ENCODE measurements at regions not wholly inside any gene's neighbourhood (a gene's known extent, or its start where the extent isn't known, plus 50 kb on each side); places are given as distances from the start of the nearest gene placed in this dataset.

GRCh38 chr2:22520369-22521288, 864.4 kb upstream of the KLHL29 start:
- DNase-seq, result no peak

GRCh38 chr2:22521620-22522019, 863.4 kb upstream of the KLHL29 start:
- no peak for DNase-seq

GRCh38 chr2:22525681-22526080, 859.3 kb upstream of the KLHL29 start:
- no peak for DNase-seq

GRCh38 chr2:22530131-22530530, 854.8 kb upstream of the KLHL29 start:
- no peak for DNase-seq

- no peak for DNase-seq
These were observed 848.8 kb upstream of the KLHL29 start for GRCh38 chr2:22536133-22536532.

- no peak for DNase-seq
These were observed 830.5 kb upstream of the KLHL29 start for GRCh38 chr2:22554453-22554852.

- DNase-seq, result no peak
These were observed 827.6 kb upstream of the KLHL29 start for GRCh38 chr2:22557406-22557805.

GRCh38 chr2:22560021-22560420, 825.0 kb upstream of the KLHL29 start:
- DNase-seq, result no peak

GRCh38 chr2:22579341-22579740, 805.6 kb upstream of the KLHL29 start:
- DNase-seq, result no peak

- DNase-seq, result no peak
These were observed 802.9 kb upstream of the KLHL29 start for GRCh38 chr2:22582107-22582506.

GRCh38 chr2:22596306-22596705, 788.7 kb upstream of the KLHL29 start:
- no peak for DNase-seq

GRCh38 chr2:22600156-22600555, 784.8 kb upstream of the KLHL29 start:
- DNase-seq, result no peak

- DNase-seq, result no peak
These were observed 784.0 kb upstream of the KLHL29 start for GRCh38 chr2:22600999-22601398.

GRCh38 chr2:22604136-22604535, 780.8 kb upstream of the KLHL29 start:
- DNase-seq, result no peak

GRCh38 chr2:22616031-22616430, 768.9 kb upstream of the KLHL29 start:
- DNase-seq, result no peak

- DNase-seq, result no peak
These were observed 761.4 kb upstream of the KLHL29 start for GRCh38 chr2:22623620-22624019.

GRCh38 chr2:22626621-22627020, 758.4 kb upstream of the KLHL29 start:
- no peak for DNase-seq

GRCh38 chr2:22628221-22628620, 756.8 kb upstream of the KLHL29 start:
- no peak for DNase-seq

- no peak for DNase-seq
These were observed 756.1 kb upstream of the KLHL29 start for GRCh38 chr2:22628906-22629305.

- no peak for DNase-seq
These were observed 750.8 kb upstream of the KLHL29 start for GRCh38 chr2:22634167-22634566.

- no peak for DNase-seq
These were observed 728.6 kb upstream of the KLHL29 start for GRCh38 chr2:22656426-22656825.

GRCh38 chr2:22673529-22673928, 711.5 kb upstream of the KLHL29 start:
- DNase-seq, result no peak

- no peak for DNase-seq
These were observed 701.1 kb upstream of the KLHL29 start for GRCh38 chr2:22683914-22684313.

- DNase-seq, result no peak
These were observed 694.9 kb upstream of the KLHL29 start for GRCh38 chr2:22690096-22690495.

- no peak for DNase-seq
These were observed 693.3 kb upstream of the KLHL29 start for GRCh38 chr2:22691666-22692065.

Measured in stimulated activated naive CD4-positive, alpha-beta T cell (primary cell).